HG03159 (cell line): ENCODE measurements at regions not wholly inside any gene's neighbourhood (a gene's known extent, or its start where the extent isn't known, plus 50 kb on each side); places are given as distances from the start of the nearest gene placed in this dataset.
"Not testable (repeated sequence)": the region's sequence is repeated elsewhere in the genome, so short reads cannot be mapped to it uniquely, and the experiment has no call there.

Source experiments
- ATAC-seq: cut with Tn5 transposase; IDR thresholded peaks from one replicate; pipeline ENCODE4 v1.9.1; 2021; ENCODE audit warnings: mild to moderate bottlenecking, moderate library complexity; ENCODE audit not compliant: unreplicated experiment

GRCh38 chrX:140633105-140633504, 76.5 kb upstream of the LINC00632 start:
- not testable (repeated sequence) for ATAC-seq

- ATAC-seq = no peak
Observed at GRCh38 chrX:140608111-140608510, 101.4 kb upstream of the LINC00632 start.

- ATAC-seq = no peak
Observed at GRCh38 chrX:140602140-140602539, 97.3 kb upstream of the SOX3 start.

- ATAC-seq = no peak
Observed at GRCh38 chrX:140599851-140600250, 95.0 kb upstream of the SOX3 start.

GRCh38 chrX:140589657-140590056, 84.8 kb upstream of the SOX3 start:
- ATAC-seq = no peak

- no peak for ATAC-seq
Observed at GRCh38 chrX:140586951-140587350, 82.1 kb upstream of the SOX3 start.

GRCh38 chrX:140580478-140580877, 75.6 kb upstream of the SOX3 start:
- ATAC-seq = no peak

- peak; percentile 98 for ATAC-seq
Observed at GRCh38 chrX:140572724-140573123, 67.9 kb upstream of the SOX3 start.

- no peak for ATAC-seq
Observed at GRCh38 chrX:140563893-140564292, 59.0 kb upstream of the SOX3 start.
